HepG2 (cell line): ENCODE measurements at regions not wholly inside any gene's neighbourhood (a gene's known extent, or its start where the extent isn't known, plus 50 kb on each side); places are given as distances from the start of the nearest gene placed in this dataset.

ENCODE experiments used
- ATF7-NPFF ChIP-seq: sonication (generic); formaldehyde crosslinking; IDR thresholded peaks from 2 replicates; pipeline ENCODE4 v1.8.1; 2023; ENCODE audit warnings: mild to moderate bottlenecking, low read depth, missing genetic modification reagents, moderate library complexity
- BHLHE40 ChIP-seq: IDR thresholded peaks from 2 replicates; pipeline ENCODE4 v1.6.1; 2011; ENCODE audit warnings: low read length, improper control_type of control experiment
- CBX2 ChIP-seq, 2 experiments: fragments of 200-600 bp in 1 of 2; sonication (generic); formaldehyde crosslinking in 1 of 2; IDR thresholded peaks; 2 replicates each; pipeline versions ENCODE4 v1.7.0 to v1.8.1; 2018 to 2022; ENCODE audit warnings: low read depth in 2 of 2, low read length in 1 of 2, mild to moderate bottlenecking in 1 of 2, missing genetic modification reagents in 1 of 2
- FOXO4 ChIP-seq: sonication (generic); formaldehyde crosslinking; conservative IDR thresholded peaks from 2 replicates; pipeline ENCODE4 v1.8.1; 2023; ENCODE audit warnings: missing genetic modification reagents
- MED13 ChIP-seq: sonication (generic); formaldehyde crosslinking; IDR thresholded peaks from 2 replicates; pipeline ENCODE4 v1.5.0; 2020; ENCODE audit warnings: missing genetic modification reagents
- NRL ChIP-seq: sonication (generic); formaldehyde crosslinking; IDR thresholded peaks from 2 replicates; pipeline ENCODE4 v1.5.0; 2020; ENCODE audit warnings: missing genetic modification reagents, mild to moderate bottlenecking, moderate library complexity, borderline replicate concordance
- RAD21 ChIP-seq: fragments of 450-650 bp; formaldehyde crosslinking; IDR thresholded peaks from 2 replicates; pipeline ENCODE4 v1.5.0; 2020; ENCODE audit warnings: mild to moderate bottlenecking
- SMC3 ChIP-seq: IDR thresholded peaks from 2 replicates; pipeline ENCODE4 v1.6.1; 2011; ENCODE audit warnings: low read length, improper control_type of control experiment
- TEAD3 ChIP-seq: optimal IDR thresholded peaks from 2 replicates; pipeline ENCODE3; 2016; ENCODE audit warnings: borderline replicate concordance
- TFAP4 ChIP-seq: sonication (generic); IDR thresholded peaks from 2 replicates; pipeline ENCODE4 v1.6.1; 2016; ENCODE audit warnings: low read depth, borderline replicate concordance
- TFDP1 ChIP-seq: IDR thresholded peaks from 2 replicates; pipeline ENCODE4 v1.6.1; 2016; ENCODE audit warnings: missing compliant biosample characterization, missing genetic modification reagents, borderline replicate concordance
- ZBTB39 ChIP-seq: sonication (generic); formaldehyde crosslinking; IDR thresholded peaks from 2 replicates; pipeline ENCODE4 v1.5.0; 2020; ENCODE audit warnings: missing genetic modification reagents
- ZNF101 ChIP-seq: sonication (generic); formaldehyde crosslinking; IDR thresholded peaks from 2 replicates; pipeline ENCODE4 v1.4.0; 2020; ENCODE audit warnings: mild to moderate bottlenecking, low read depth, missing genetic modification reagents, borderline replicate concordance
- ZNF121 ChIP-seq: sonication (generic); formaldehyde crosslinking; IDR thresholded peaks from 2 replicates; pipeline ENCODE4 v1.5.0; 2020; ENCODE audit warnings: mild to moderate bottlenecking, missing genetic modification reagents
- ZNF256 ChIP-seq: sonication (generic); formaldehyde crosslinking; conservative IDR thresholded peaks from 2 replicates; pipeline ENCODE4 v1.4.0; 2020; ENCODE audit warnings: missing genetic modification reagents
- ZNF580 ChIP-seq: IDR thresholded peaks from 2 replicates; pipeline ENCODE4 v1.6.1; 2016; ENCODE audit warnings: low read depth, borderline replicate concordance
- ZNF792 ChIP-seq: IDR thresholded peaks from 2 replicates; pipeline ENCODE4 v1.6.1; 2016
- ZNF800 ChIP-seq: sonication (generic); formaldehyde crosslinking; IDR thresholded peaks from 2 replicates; pipeline ENCODE4 v1.4.0; 2020; ENCODE audit warnings: missing genetic modification reagents
- TF ChIP-seq, protein P1 (sequence below): fragments of 450-650 bp; IDR thresholded peaks from 2 replicates; pipeline ENCODE4 v1.6.1; 2016

DNA sequence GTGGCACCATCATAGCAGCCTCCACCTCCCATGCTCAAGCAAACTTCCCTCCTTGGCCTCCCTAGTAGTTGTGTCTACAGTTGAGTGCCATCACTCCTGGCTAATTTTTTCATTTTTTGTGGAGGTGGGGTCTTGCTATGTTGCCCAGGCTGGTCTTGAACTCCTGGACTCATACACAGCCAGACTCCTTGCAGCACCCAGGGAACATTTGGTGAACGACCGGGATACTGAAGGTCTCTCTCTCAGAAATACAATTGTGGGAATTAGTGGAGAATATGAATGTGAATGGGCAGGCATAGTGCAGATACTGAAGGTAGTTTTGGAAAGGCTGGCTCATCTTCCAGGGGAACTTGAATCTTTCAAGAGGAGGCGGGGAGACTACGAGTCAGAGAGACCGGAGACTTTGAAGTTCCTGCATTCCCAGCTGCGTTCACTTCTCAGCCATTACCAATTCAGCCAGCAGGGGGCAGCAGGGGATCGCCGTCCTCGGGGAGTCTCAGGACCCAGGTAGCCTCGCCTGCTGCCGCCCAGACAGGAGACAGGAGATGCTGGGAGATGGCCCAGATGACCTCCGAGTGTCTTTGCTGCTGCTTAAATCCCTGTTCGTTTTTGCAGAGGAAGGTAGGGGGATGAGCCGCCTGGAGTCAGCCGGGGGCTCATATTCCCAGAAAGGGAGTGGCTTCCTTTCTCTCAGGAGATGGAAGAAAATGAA, 68.6 kb downstream of the HAPSTR1 start (continued):
- no peak for TF ChIP-seq FOXO4 (CRISPR knock-in tag)
- TF ChIP-seq BHLHE40, result peak; percentile 44; the same call in 1 of the 2 replicates
- peak; percentile 46; the same call in 1 of the 2 replicates for TF ChIP-seq MED13
- TF ChIP-seq TEAD3, result peak; percentile 69
- TF ChIP-seq TFAP4, result peak; percentile 69; the same call in 1 of the 2 replicates
- TF ChIP-seq ZNF580 (CRISPR knock-in tag), result 0 out of 2 replicates have a peak, but pooled peaks have one; percentile 31
- TF ChIP-seq ZBTB39 (CRISPR knock-in tag), result no peak
- 0 out of 2 replicates have a peak, but pooled peaks have one; percentile 57 for TF ChIP-seq ZNF256 (CRISPR knock-in tag)
- TF ChIP-seq CBX2 (IDR thresholded peaks at IDR 0.05; ENCODE audit: low read depth, low read length), result no peak
- TF ChIP-seq CBX2 (CRISPR knock-in tag; IDR thresholded peaks at IDR 0.05; ENCODE audit: low read depth), result peak; percentile 76; the same call in 1 of the 2 replicates
- TF ChIP-seq ZNF800 (CRISPR knock-in tag), result 0 out of 2 replicates have a peak, but pooled peaks have one; percentile 38
- TF ChIP-seq ZNF792, result no peak
- 0 out of 2 replicates have a peak, but pooled peaks have one; percentile 44 for TF ChIP-seq NRL (CRISPR knock-in tag)
- peak; percentile 67 for TF ChIP-seq SMC3
- peak; percentile 23; the same call in 1 of the 2 replicates for TF ChIP-seq TFDP1 (CRISPR knock-in tag)
- 0 out of 2 replicates have a peak, but pooled peaks have one; percentile 31 for TF ChIP-seq ATF7-NPFF (CRISPR knock-in tag)
- peak; percentile 78; the same call in 1 of the 2 replicates for TF ChIP-seq ZNF121 (CRISPR knock-in tag)
- peak; percentile 88 for TF ChIP-seq RAD21 (CRISPR knock-in tag)
- TF ChIP-seq ZNF101 (CRISPR knock-in tag), result no peak
- TF ChIP-seq, protein P1, sequence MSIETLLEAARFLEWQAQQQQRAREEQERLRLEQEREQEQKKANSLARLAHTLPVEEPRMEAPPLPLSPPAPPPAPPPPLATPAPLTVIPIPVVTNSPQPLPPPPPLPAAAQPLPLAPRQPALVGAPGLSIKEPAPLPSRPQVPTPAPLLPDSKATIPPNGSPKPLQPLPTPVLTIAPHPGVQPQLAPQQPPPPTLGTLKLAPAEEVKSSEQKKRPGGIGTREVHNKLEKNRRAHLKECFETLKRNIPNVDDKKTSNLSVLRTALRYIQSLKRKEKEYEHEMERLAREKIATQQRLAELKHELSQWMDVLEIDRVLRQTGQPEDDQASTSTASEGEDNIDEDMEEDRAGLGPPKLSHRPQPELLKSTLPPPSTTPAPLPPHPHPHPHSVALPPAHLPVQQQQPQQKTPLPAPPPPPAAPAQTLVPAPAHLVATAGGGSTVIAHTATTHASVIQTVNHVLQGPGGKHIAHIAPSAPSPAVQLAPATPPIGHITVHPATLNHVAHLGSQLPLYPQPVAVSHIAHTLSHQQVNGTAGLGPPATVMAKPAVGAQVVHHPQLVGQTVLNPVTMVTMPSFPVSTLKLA, result no peak
